Breast epithelium (tissue), 4 donors: ENCODE measurements at regions not wholly inside any gene's neighbourhood (a gene's known extent, or its start where the extent isn't known, plus 50 kb on each side); places are given as distances from the start of the nearest gene placed in this dataset.
A peak's percentile ranks its signal among the peaks of the same experiment; 100 is the strongest.

Experiments
- DNase-seq, 2 donors: peaks; one replicate each; pipeline ENCODE4 v3.0.0-alpha.2; 2019; ENCODE audit warnings: low spot score in 2 of 2
- H3K27ac ChIP-seq, 2 donors: fragments of 200-600 bp; sonication (generic) in 1 of 2; one replicate each; pipeline ENCODE4 v1.5.1; 2016 to 2019; ENCODE audit warnings: mild to moderate bottlenecking in 1 of 2
- H3K27me3 ChIP-seq, 2 donors: fragments of 200-600 bp; sonication (generic) in 1 of 2; one replicate each; pipeline versions ENCODE4 v1.5.1 to v1.6.0; 2017 to 2019; ENCODE audit warnings: control low read depth in 1 of 2, mild to moderate bottlenecking in 1 of 2
- H3K36me3 ChIP-seq: fragments of 200-600 bp; one replicate; pipeline ENCODE4 v1.5.1; 2019
- H3K4me1 ChIP-seq, 2 donors: fragments of 200-600 bp; sonication (generic); one replicate each; pipeline ENCODE4 v1.5.1; 2016 to 2019; ENCODE audit warnings: control low read depth in 1 of 2
- H3K4me3 ChIP-seq, 3 donors: fragments of 200-600 bp; sonication (generic); 1 replicate in 2 of 3; 2 replicates in 1 of 3; pipeline ENCODE4 v1.5.1; 2016 to 2019; ENCODE audit warnings: mild to moderate bottlenecking in 3 of 3, moderate library complexity in 2 of 3
- H3K9me3 ChIP-seq, 2 donors: fragments of 200-600 bp; sonication (generic) in 1 of 2; one replicate each; pipeline ENCODE4 v1.5.1; 2016 to 2019; ENCODE audit warnings: control low read depth in 1 of 2
- CTCF ChIP-seq, 3 donors: fragments of 450-650 bp; IDR thresholded peaks; one replicate each; pipeline ENCODE4 v1.5.1; 2016 to 2017; ENCODE audit warnings: antibody characterized with exemption in 3 of 3, mild to moderate bottlenecking in 3 of 3, moderate library complexity in 3 of 3
- POLR2A ChIP-seq: fragments of 450-650 bp; IDR thresholded peaks from one replicate; pipeline ENCODE4 v1.6.1; 2016; ENCODE audit warnings: antibody characterized with exemption, mild to moderate bottlenecking, moderate library complexity
- POLR2AphosphoS5 ChIP-seq, 3 donors: sonication (generic); formaldehyde crosslinking; IDR thresholded peaks; one replicate each; pipeline ENCODE4 v1.6.1; 2017; ENCODE audit warnings: antibody characterized with exemption in 3 of 3
- intact Hi-C: fragments of 100-400 bp; cut with DNase I; formaldehyde crosslinking; loops from one replicate; pipeline ENCODE4 v1.15.1; 2023; ENCODE audit warnings: low total_unique reads

- TF ChIP-seq POLR2A (no peak), CTCF (IDR thresholded peaks at IDR 0.05) (no peak), POLR2AphosphoS5 (IDR thresholded peaks at IDR 0.05) (no peak)
- intact Hi-C loops: no loop called here
These were observed 168.5 kb upstream of the PIK3R1 start for GRCh38 chr5:68047035-68047434.

GRCh38 chr5:68046445-68046844 lies 169.1 kb upstream of the PIK3R1 start:
- no peak overlapping the region for H3K4me3 ChIP-seq
- H3K27me3 ChIP-seq: no peaks in the 10 kb centered on the region
- peak overlapping the region in 1 of 2 donors; percentile 38 for H3K27ac ChIP-seq
- no peaks in the 10 kb centered on the region for H3K36me3 ChIP-seq
- TF ChIP-seq POLR2AphosphoS5 (IDR thresholded peaks at IDR 0.05): peak; percentile 43 to 86 (median 83)
- TF ChIP-seq POLR2A: no peak
- intact Hi-C loops: no loop called here
- no peak for DNase-seq
- peaks cover 4 to 17% of the 10 kb centered on the region in 2 donors for H3K9me3 ChIP-seq
- no peaks in the 10 kb centered on the region for H3K4me1 ChIP-seq

More at GRCh38 chr5:68047035-68047434, 168.5 kb upstream of the PIK3R1 start:
- Histone ChIP-seq H3K4me3 (no peak overlapping the region), H3K27ac (peak overlapping the region in 1 of 2 donors; percentile 38), H3K36me3 (no peaks in the 10 kb centered on the region), H3K9me3 (peaks cover 4 to 17% of the 10 kb centered on the region in 2 donors), H3K4me1 (no peaks in the 10 kb centered on the region), H3K27me3 (no peaks in the 10 kb centered on the region)
- DNase-seq: no peak

- Histone ChIP-seq H3K4me3 (no peak overlapping the region), H3K27me3 (no peaks in the 10 kb centered on the region), H3K27ac (no peak overlapping the region), H3K4me1 (no peaks in the 10 kb centered on the region), H3K9me3 (no peaks in the 10 kb centered on the region), H3K36me3 (no peaks in the 10 kb centered on the region)
- TF ChIP-seq POLR2A (no peak), POLR2AphosphoS5 (IDR thresholded peaks at IDR 0.05) (no peak), CTCF (IDR thresholded peaks at IDR 0.05) (no peak)
- no peak for DNase-seq
- intact Hi-C loops: no loop called here
These were observed 174.3 kb upstream of the PIK3R1 start for GRCh38 chr5:68041293-68041692.

- no peak for DNase-seq
- intact Hi-C loops: no loop called here
- Histone ChIP-seq H3K4me3 (no peak overlapping the region), H3K27ac (no peak overlapping the region), H3K27me3 (no peaks in the 10 kb centered on the region), H3K4me1 (peaks cover 0 to 6% of the 10 kb centered on the region in 2 donors), H3K36me3 (no peaks in the 10 kb centered on the region), H3K9me3 (no peaks in the 10 kb centered on the region)
- TF ChIP-seq CTCF (IDR thresholded peaks at IDR 0.05) (no peak), POLR2AphosphoS5 (IDR thresholded peaks at IDR 0.05) (no peak), POLR2A (no peak)
These were observed 178.0 kb upstream of the PIK3R1 start for GRCh38 chr5:68037546-68037945.

- peak in 1 of 2 donors; percentile 32 for DNase-seq
These were observed 181.5 kb upstream of the PIK3R1 start for GRCh38 chr5:68033961-68034571.

More at GRCh38 chr5:68033961-68034571, 181.5 kb upstream of the PIK3R1 start:
- Histone ChIP-seq H3K4me1 (peaks cover 0 to 6% of the 10 kb centered on the region in 2 donors), H3K27ac (no peak overlapping the region), H3K27me3 (no peaks in the 10 kb centered on the region), H3K4me3 (no peak overlapping the region), H3K36me3 (no peaks in the 10 kb centered on the region), H3K9me3 (no peaks in the 10 kb centered on the region)
- no peak for TF ChIP-seq CTCF (IDR thresholded peaks at IDR 0.05)
- TF ChIP-seq POLR2A: no peak
- no peak for TF ChIP-seq POLR2AphosphoS5 (IDR thresholded peaks at IDR 0.05)
- intact Hi-C loops: no loop called here
